K562 (cell line): ENCODE measurements at regions not wholly inside any gene's neighbourhood (a gene's known extent, or its start where the extent isn't known, plus 50 kb on each side); places are given as distances from the start of the nearest gene placed in this dataset.

Experiments
- ATAC-seq: fragments of 200-7000 bp; cut with Tn5 transposase; 3 replicates; pipeline ENCODE4 v1.9.1; 2020; ENCODE audit warnings: moderate library complexity
- BruUV-seq: library from RNA; stranded (reverse); fragments of 400-500 nt; replicated peaks from 2 replicates; lab custom pipeline; 2021; lab: Mats Ljungman, UMichigan
- CTCF ChIA-PET: fragments of 300-600 bp; formaldehyde crosslinking; extraction: SDS; loops from one replicate; lab custom pipeline; 2021; ENCODE audit warnings: low intra/inter-chr PET ratio; lab: Yijun Ruan, JAX
- POLR2A ChIA-PET: fragments of 300-600, 350-650 bp; sonication (Branson Sonifier 250); formaldehyde crosslinking; extraction: SDS; loops from one replicate; lab custom pipeline; 2021; ENCODE audit warnings: antibody characterized with exemption, inconsistent platforms; lab: Yijun Ruan, JAX
- DNase-seq, 4 experiments: peaks; one replicate each; pipeline versions ENCODE4 v3.0.0 to v3.0.0-alpha.2; 2011 to 2018; ENCODE audit warnings: low spot score in 3 of 4, mixed read lengths in 3 of 4; ENCODE audit errors: extremely low read depth in 1 of 4
- FAIRE-seq: peaks from 2 replicates; lab custom pipeline; 2011; peaks lifted over from hg19 to GRCh38; lab: Jason Lieb, UNC
- H2AFZ ChIP-seq: 2 replicates; pipeline ENCODE4 v1.6.0; 2011; ENCODE audit warnings: low read depth, low read length, control low read depth, inconsistent platforms
- H3K27ac ChIP-seq: fragments of 200-600 bp; 3 replicates; pipeline ENCODE4 v1.8.0; 2011; ENCODE audit warnings: low read depth, mild to moderate bottlenecking, control low read depth, inconsistent platforms, low read length, moderate library complexity, mixed read lengths; ENCODE audit errors: extremely low read depth
- H3K27me3 ChIP-seq, 2 experiments: fragments of 300-600 bp in 1 of 2; 2 replicates in 1 of 2; 3 replicates in 1 of 2; pipeline versions ENCODE4 v1.6.0 to v1.8.0; 2011; ENCODE audit warnings: inconsistent platforms in 2 of 2, low read length in 2 of 2, mild to moderate bottlenecking in 1 of 2, mixed read lengths in 1 of 2, moderate library complexity in 1 of 2; ENCODE audit not compliant: control insufficient read depth in 2 of 2, insufficient read depth in 2 of 2
- H3K36me3 ChIP-seq: fragments of 300-600 bp; 3 replicates; pipeline ENCODE4 v1.8.0; 2011; ENCODE audit warnings: mild to moderate bottlenecking, low read length, inconsistent platforms; ENCODE audit not compliant: control insufficient read depth, insufficient read depth
- H3K4me1 ChIP-seq, 2 experiments: fragments of 200-600 bp in 1 of 2; replicated peaks in 1 of 2; 2 replicates in 1 of 2; 3 replicates in 1 of 2; pipeline versions ENCODE4 v1.5.1 to v1.8.0; 2011; ENCODE audit warnings: inconsistent platforms in 2 of 2, low read length in 2 of 2, mild to moderate bottlenecking in 1 of 2, mixed read lengths in 1 of 2, moderate library complexity in 1 of 2; ENCODE audit not compliant: control insufficient read depth in 2 of 2, insufficient read depth in 2 of 2
- H3K4me2 ChIP-seq: 2 replicates; pipeline ENCODE4 v1.6.1; 2011; ENCODE audit warnings: low read length, control low read depth, inconsistent platforms, mixed read lengths; ENCODE audit not compliant: insufficient read depth
- H3K4me3 ChIP-seq: fragments of 200-600 bp; sonication (generic), shearing (Covaris generic); 2 replicates; pipeline ENCODE4 v1.5.1; 2016; ENCODE audit warnings: control low read depth, inconsistent platforms
- H3K79me2 ChIP-seq: fragments of 200-600 bp; 3 replicates; pipeline ENCODE4 v1.8.0; 2011; ENCODE audit warnings: low read length, inconsistent platforms; ENCODE audit not compliant: control insufficient read depth, insufficient read depth
- H3K9ac ChIP-seq, 2 experiments: 2 replicates each; pipeline versions ENCODE4 v1.6.0 to v1.6.1; 2011; ENCODE audit warnings: low read depth in 2 of 2, low read length in 2 of 2, control low read depth in 1 of 2, inconsistent platforms in 1 of 2, mild to moderate bottlenecking in 1 of 2, mixed read lengths in 1 of 2; ENCODE audit not compliant: insufficient read depth in 1 of 2
- H3K9me1 ChIP-seq: one replicate; pipeline ENCODE4 v1.6.0; 2011; ENCODE audit warnings: inconsistent platforms, mild to moderate bottlenecking, low read length, moderate library complexity; ENCODE audit not compliant: control insufficient read depth, insufficient read depth
- H3K9me3 ChIP-seq: replicated peaks from 2 replicates; pipeline ENCODE4 v1.5.1; 2011; ENCODE audit warnings: low read depth, low read length, inconsistent platforms; ENCODE audit not compliant: control insufficient read depth, insufficient read depth
- H4K20me1 ChIP-seq: replicated peaks from 2 replicates; pipeline ENCODE4 v1.6.1; 2011; ENCODE audit warnings: low read length, inconsistent platforms, mixed read lengths; ENCODE audit not compliant: control insufficient read depth, insufficient read depth
- ATF1 ChIP-seq, 2 experiments: fragments of 450-650 bp in 1 of 2; IDR thresholded peaks; 2 replicates each; pipeline ENCODE4 v1.6.1; 2016; ENCODE audit warnings: missing compliant biosample characterization in 1 of 2, missing genetic modification characterization in 1 of 2
- ATF4 ChIP-seq: fragments of 450-650 bp; formaldehyde crosslinking; IDR thresholded peaks from 2 replicates; pipeline ENCODE4 v1.4.0; 2022; ENCODE audit warnings: mild to moderate bottlenecking, moderate library complexity
- CAMTA2 ChIP-seq: fragments of 250-450 bp; sonication (Bioruptor Pico); conservative IDR thresholded peaks from 2 replicates; pipeline ENCODE4 v1.5.1; 2022
- CC2D1A ChIP-seq: fragments of 450-650 bp; IDR thresholded peaks from 2 replicates; pipeline ENCODE4 v1.6.1; 2017; ENCODE audit warnings: mild to moderate bottlenecking
- CTCFL ChIP-seq: IDR thresholded peaks from 2 replicates; pipeline ENCODE4 v1.6.1; 2011; ENCODE audit warnings: borderline replicate concordance, low read depth, mild to moderate bottlenecking, moderate library complexity, low read length; ENCODE audit not compliant: insufficient read depth, poor library complexity, severe bottlenecking
- ELF1 ChIP-seq: fragments of 200-800 bp; sonication (Bioruptor generic); IDR thresholded peaks from 2 replicates; pipeline ENCODE4 v1.6.1; 2016; ENCODE audit warnings: missing genetic modification characterization, missing compliant biosample characterization
- FOXJ2 ChIP-seq: fragments of 200-800 bp; sonication (Bioruptor generic); IDR thresholded peaks from 2 replicates; pipeline ENCODE4 v1.6.1; 2016; ENCODE audit warnings: missing genetic modification characterization, missing compliant biosample characterization
- FOXP1 ChIP-seq: sonication (generic); formaldehyde crosslinking; IDR thresholded peaks from 2 replicates; pipeline ENCODE4 v1.8.0; 2022; ENCODE audit warnings: mild to moderate bottlenecking, missing genetic modification reagents
- GATA2 ChIP-seq: sonication (generic); formaldehyde crosslinking; IDR thresholded peaks from 2 replicates; pipeline ENCODE4 v1.4.0; 2020; ENCODE audit warnings: mild to moderate bottlenecking, missing genetic modification reagents
- HIVEP1 ChIP-seq: fragments of 250-450 bp; sonication (Bioruptor Pico); IDR thresholded peaks from 2 replicates; pipeline ENCODE4 v1.4.0; 2020; ENCODE audit warnings: mild to moderate bottlenecking
- MCM2 ChIP-seq: fragments of 450-650 bp; IDR thresholded peaks from 2 replicates; pipeline ENCODE4 v1.6.1; 2017; ENCODE audit warnings: low read depth, mild to moderate bottlenecking
- NEUROD1 ChIP-seq: fragments of 150-350 bp; IDR thresholded peaks from 2 replicates; pipeline ENCODE4 v1.6.1; 2014; ENCODE audit warnings: borderline replicate concordance, low read length, low read depth; ENCODE audit not compliant: partially characterized antibody
- NFE2L1 ChIP-seq: fragments of 450-650 bp; IDR thresholded peaks from 2 replicates; pipeline ENCODE4 v1.6.1; 2016; ENCODE audit warnings: missing genetic modification characterization, low read depth, mild to moderate bottlenecking, missing compliant biosample characterization, moderate library complexity, borderline replicate concordance
- RBM25 ChIP-seq: fragments of 200-400 bp; formaldehyde crosslinking; IDR thresholded peaks from 2 replicates; pipeline ENCODE4 v1.6.1; 2018; ENCODE audit warnings: low read length, low read depth, moderate library complexity; ENCODE audit not compliant: severe bottlenecking
- SMAD1 ChIP-seq: fragments of 150-350 bp; IDR thresholded peaks from 2 replicates; pipeline ENCODE4 v1.6.1; 2014; ENCODE audit warnings: low read length, low read depth; ENCODE audit not compliant: partially characterized antibody
- ZNF146 ChIP-seq: IDR thresholded peaks from one replicate; pipeline ENCODE4 v1.6.1; 2018; ENCODE audit warnings: missing compliant biosample characterization; ENCODE audit not compliant: unreplicated experiment
- ZNF316 ChIP-seq: fragments of 450-650 bp; IDR thresholded peaks from 2 replicates; pipeline ENCODE4 v1.6.1; 2016
- WGBS: fragments of 100-300 bp; shearing (Covaris generic); methylation state at CpG from one replicate; pipeline ENCODE4 v1.1.6; 2016; ENCODE audit warnings: low coverage, mixed read lengths; ENCODE audit not compliant: insufficient coverage; ENCODE audit errors: missing lambda C conversion rate; 5-methylcytosine and 5-hydroxymethylcytosine counted together
- in situ Hi-C: fragments of 300-500 bp; cut with MboI; formaldehyde crosslinking; loops from 4 replicates; pipeline ENCODE4 v1.15.0; 2018; ENCODE audit warnings: inconsistent platforms, mixed read lengths
- intact Hi-C: fragments of 100-400 bp; cut with micrococcal nuclease; formaldehyde crosslinking; loops from 2 replicates; pipeline ENCODE4 v1.14.2; 2022

GRCh38 chr5:37950436-37950835 lies 110.6 kb upstream of the GDNF start (continued):
- TF ChIP-seq CTCFL (no peak), FOXJ2 (tag) (no peak), ZNF146 (CRISPR knock-in tag) (no peak)

GRCh38 chr5:37945446-37945845 lies 105.6 kb upstream of the GDNF start:
- no peaks in the 10 kb centered on the region for H3K4me1 ChIP-seq
- ChIA-PET POLR2A (no interaction called here), CTCF (no interaction called here)
- no peak overlapping the region for H3K4me2 ChIP-seq
- no peaks in the 10 kb centered on the region for H3K9me1 ChIP-seq
- no peak for ATAC-seq
- intact Hi-C loops: no loop called here
- H3K79me2 ChIP-seq: no peaks in the 10 kb centered on the region
- H3K4me3 ChIP-seq: no peak overlapping the region
- H2AFZ ChIP-seq: no peak overlapping the region
- in situ Hi-C loops: no loop called here
- TF ChIP-seq ELF1 (tag) (no peak), CC2D1A (no peak), MCM2 (no peak), SMAD1 (no peak), ZNF316 (no peak), ATF4 (CRISPR knock-in tag) (no peak), CAMTA2 (CRISPR knock-in tag) (no peak), NEUROD1 (no peak), FOXP1 (no peak), HIVEP1 (CRISPR knock-in tag) (no peak), NFE2L1 (tag) (no peak), ATF1 (CRISPR knock-in tag; IDR thresholded peaks at IDR 0.05) (no peak), ATF1 (tag; IDR thresholded peaks at IDR 0.05) (no peak), GATA2 (CRISPR knock-in tag) (no peak), RBM25 (no peak)
- H3K27ac ChIP-seq: no peak overlapping the region
- BruUV-seq: no TSS peak
- H3K27me3 ChIP-seq: no peaks in the 10 kb centered on the region; a peak in 1 of 5 replicates
- H3K9me3 ChIP-seq: no peaks in the 10 kb centered on the region
- H3K36me3 ChIP-seq: no peaks in the 10 kb centered on the region
- H4K20me1 ChIP-seq: no peaks in the 10 kb centered on the region
- no peak overlapping the region for H3K9ac ChIP-seq
- FAIRE-seq: no peak
- no peak for DNase-seq
- WGBS: 0% methylated on average over 1 of the region's 1 CpG
